ENCODE measurements at regions not wholly inside any gene's neighbourhood (a gene's known extent, or its start where the extent isn't known, plus 50 kb on each side); places are given as distances from the start of the nearest gene placed in this dataset.

DNA sequence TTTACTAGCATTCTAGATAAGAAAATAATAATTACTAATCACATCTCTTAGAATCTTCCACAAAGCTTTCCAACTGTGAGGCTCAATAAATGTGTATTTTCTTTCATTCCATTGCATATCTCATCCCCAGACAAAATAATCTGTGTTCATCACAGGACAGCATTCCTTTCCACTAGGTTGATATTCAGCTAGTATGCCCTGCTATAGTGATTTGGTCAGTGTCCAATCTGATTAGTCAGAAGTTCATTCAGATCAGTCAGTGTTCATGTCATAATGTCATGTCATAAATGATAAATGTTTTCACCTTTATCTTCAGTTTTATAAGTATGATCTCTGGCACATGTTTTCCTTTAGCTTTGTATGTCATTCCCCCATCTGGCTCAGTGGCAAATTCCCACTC is 611.4 kb downstream of the KCTD8 start:
- TF ChIP-seq ZBED1 (IDR thresholded peaks at IDR 0.05; ENCODE audit: borderline replicate concordance) (no peak), POLR2A (IDR thresholded peaks at IDR 0.05; ENCODE audit: low read depth, low read length) (no peak), SP1 (IDR thresholded peaks at IDR 0.05; ENCODE audit: low read depth, low read length) (no peak), SMARCA5 (IDR thresholded peaks at IDR 0.05) (no peak), EP300 (IDR thresholded peaks at IDR 0.05; ENCODE audit: borderline replicate concordance in 1 of 2, control insufficient read depth in 1 of 2, low read depth in 2 of 2, low read length in 2 of 2) (no peak), POLR2AphosphoS2 (IDR thresholded peaks at IDR 0.05; ENCODE audit: low read depth, low read length) (no peak), HCFC1 (IDR thresholded peaks at IDR 0.05; ENCODE audit: low read length) (no peak), FOS (IDR thresholded peaks at IDR 0.05; ENCODE audit: borderline replicate concordance, extremely low read depth, insufficient read length) (no peak)
- TF ChIP-seq, protein P1, sequence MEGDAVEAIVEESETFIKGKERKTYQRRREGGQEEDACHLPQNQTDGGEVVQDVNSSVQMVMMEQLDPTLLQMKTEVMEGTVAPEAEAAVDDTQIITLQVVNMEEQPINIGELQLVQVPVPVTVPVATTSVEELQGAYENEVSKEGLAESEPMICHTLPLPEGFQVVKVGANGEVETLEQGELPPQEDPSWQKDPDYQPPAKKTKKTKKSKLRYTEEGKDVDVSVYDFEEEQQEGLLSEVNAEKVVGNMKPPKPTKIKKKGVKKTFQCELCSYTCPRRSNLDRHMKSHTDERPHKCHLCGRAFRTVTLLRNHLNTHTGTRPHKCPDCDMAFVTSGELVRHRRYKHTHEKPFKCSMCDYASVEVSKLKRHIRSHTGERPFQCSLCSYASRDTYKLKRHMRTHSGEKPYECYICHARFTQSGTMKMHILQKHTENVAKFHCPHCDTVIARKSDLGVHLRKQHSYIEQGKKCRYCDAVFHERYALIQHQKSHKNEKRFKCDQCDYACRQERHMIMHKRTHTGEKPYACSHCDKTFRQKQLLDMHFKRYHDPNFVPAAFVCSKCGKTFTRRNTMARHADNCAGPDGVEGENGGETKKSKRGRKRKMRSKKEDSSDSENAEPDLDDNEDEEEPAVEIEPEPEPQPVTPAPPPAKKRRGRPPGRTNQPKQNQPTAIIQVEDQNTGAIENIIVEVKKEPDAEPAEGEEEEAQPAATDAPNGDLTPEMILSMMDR (IDR thresholded peaks at IDR 0.05 in 2 of 3, conservative IDR thresholded peaks at IDR 0.05 in 1 of 3; ENCODE audit: control insufficient read depth in 2 of 3, extremely low read depth in 1 of 3, insufficient read depth in 1 of 3, low read depth in 3 of 3, low read length in 3 of 3), result no peak

Measured in GM12878 (cell line).